ENCODE measurements at regions not wholly inside any gene's neighbourhood (a gene's known extent, or its start where the extent isn't known, plus 50 kb on each side); places are given as distances from the start of the nearest gene placed in this dataset.

DNA sequence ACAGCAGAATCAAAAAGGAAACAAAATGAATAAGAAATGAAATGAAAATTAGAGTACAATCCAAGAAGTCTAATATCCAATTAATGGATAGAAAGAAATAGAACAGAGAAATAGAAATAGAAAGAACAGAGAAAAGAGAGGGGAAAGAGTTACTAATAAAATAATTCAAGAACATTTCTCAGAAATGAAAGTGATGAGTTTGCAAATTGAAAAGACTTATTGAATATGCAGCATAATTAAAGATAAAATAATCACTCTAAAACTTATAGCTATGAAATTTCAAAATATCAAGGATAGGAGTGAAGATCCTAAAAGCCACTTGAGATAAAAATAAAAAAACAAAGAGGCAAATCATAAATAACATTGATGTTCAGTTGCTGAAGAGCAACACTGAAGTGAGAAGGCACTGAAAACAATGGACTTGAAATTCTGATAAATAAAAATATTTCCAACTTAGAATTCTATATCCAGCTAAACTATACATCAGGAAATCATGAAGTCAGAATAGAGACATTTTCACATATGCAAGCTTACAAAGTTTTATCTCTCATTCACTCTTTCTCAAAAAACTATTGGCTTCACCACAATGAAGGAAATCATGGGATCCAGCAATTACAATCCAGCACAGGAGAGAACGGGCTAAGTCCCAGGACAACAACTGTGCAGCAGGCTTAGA, 155.9 kb upstream of the SPATS2L start:
- H2AK5ac ChIP-seq (ENCODE audit: low read length) = no peak overlapping the region
- H3K4me3 ChIP-seq (ENCODE audit: low read length) = no peak overlapping the region
- H3K4me1 ChIP-seq (ENCODE audit: control insufficient read depth, low read depth, low read length) = no peaks in the 10 kb centered on the region
- no peak overlapping the region for H2BK120ac ChIP-seq (ENCODE audit: low read depth, low read length)
- no peak overlapping the region for H3K23ac ChIP-seq (ENCODE audit: low read length)
- H3K79me2 ChIP-seq (ENCODE audit: control insufficient read depth, insufficient read depth, low read length) = no peaks in the 10 kb centered on the region
- no peaks in the 10 kb centered on the region for H3K27me3 ChIP-seq (ENCODE audit: insufficient read depth, low read length, poor library complexity)
- H3K9ac ChIP-seq (ENCODE audit: low read length) = no peak overlapping the region
- no CpG with 5 or more reads among the region's 1 CpG for WGBS (ENCODE audit: extremely low coverage, insufficient coverage, low lambda C conversion rate)
- H3K4ac ChIP-seq (ENCODE audit: low read depth, low read length) = no peak overlapping the region
- no peaks in the 10 kb centered on the region for H3K79me1 ChIP-seq (ENCODE audit: low read length)
- H3K27ac ChIP-seq (ENCODE audit: low read depth, low read length) = no peak overlapping the region
- H4K5ac ChIP-seq (ENCODE audit: low read length) = no peak overlapping the region
- DNase-seq = no peak
- no peaks in the 10 kb centered on the region for H3K36me3 ChIP-seq (ENCODE audit: control insufficient read depth, insufficient read depth, low read length)
- no peak overlapping the region for H4K8ac ChIP-seq (ENCODE audit: low read depth, low read length)
- no peak overlapping the region for H3K4me2 ChIP-seq (ENCODE audit: low read length)
- H3K56ac ChIP-seq (ENCODE audit: low read length) = no peak overlapping the region
- H3K18ac ChIP-seq (ENCODE audit: low read length) = no peak overlapping the region
- H2BK15ac ChIP-seq (replicated peaks; ENCODE audit: low read depth) = no peak overlapping the region
- no peak overlapping the region for H2BK5ac ChIP-seq (ENCODE audit: low read length)

DNA sequence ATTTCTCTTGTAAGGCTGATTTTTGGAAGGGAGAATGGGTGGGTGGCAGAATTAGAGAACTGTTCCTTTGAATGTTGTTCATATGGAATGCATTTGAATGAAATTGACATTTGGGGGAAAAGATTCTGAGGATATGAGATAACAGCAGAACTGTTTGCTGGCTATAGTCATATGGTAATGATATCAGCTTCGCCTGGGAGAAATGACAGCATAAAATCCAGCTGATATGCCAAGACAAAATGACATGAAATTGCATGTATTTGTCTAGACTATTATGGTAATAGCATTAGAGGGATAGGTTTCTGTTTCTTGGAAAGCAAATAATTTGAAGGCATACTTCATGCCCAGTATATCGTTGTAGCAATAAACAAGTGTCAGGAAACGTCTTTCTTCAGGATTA, 150.8 kb upstream of the SPATS2L start:
- Histone ChIP-seq H3K79me1 (ENCODE audit: low read length) (no peaks in the 10 kb centered on the region), H3K36me3 (ENCODE audit: control insufficient read depth, insufficient read depth, low read length) (no peaks in the 10 kb centered on the region), H3K27ac (ENCODE audit: low read depth, low read length) (no peak overlapping the region), H2BK5ac (ENCODE audit: low read length) (no peak overlapping the region), H3K79me2 (ENCODE audit: control insufficient read depth, insufficient read depth, low read length) (no peaks in the 10 kb centered on the region), H2BK15ac (replicated peaks; ENCODE audit: low read depth) (peak overlapping the region; percentile 93), H3K18ac (ENCODE audit: low read length) (no peak overlapping the region), H3K4me1 (ENCODE audit: control insufficient read depth, low read depth, low read length) (peaks cover 10% of the 10 kb centered on the region), H3K27me3 (ENCODE audit: insufficient read depth, low read length, poor library complexity) (no peaks in the 10 kb centered on the region), H2BK120ac (ENCODE audit: low read depth, low read length) (no peak overlapping the region), H3K9ac (ENCODE audit: low read length) (no peak overlapping the region), H2AK5ac (ENCODE audit: low read length) (no peak overlapping the region), H3K56ac (ENCODE audit: low read length) (no peak overlapping the region), H3K4ac (ENCODE audit: low read depth, low read length) (no peak overlapping the region), H3K4me3 (ENCODE audit: low read length) (no peak overlapping the region), H4K5ac (ENCODE audit: low read length) (no peak overlapping the region), H3K4me2 (ENCODE audit: low read length) (no peak overlapping the region), H3K23ac (ENCODE audit: low read length) (no peak overlapping the region), H4K8ac (ENCODE audit: low read depth, low read length) (no peak overlapping the region)
- WGBS (ENCODE audit: extremely low coverage, insufficient coverage, low lambda C conversion rate) = no CpG with 5 or more reads among the region's 3 CpGs
- no peak for DNase-seq

DNA sequence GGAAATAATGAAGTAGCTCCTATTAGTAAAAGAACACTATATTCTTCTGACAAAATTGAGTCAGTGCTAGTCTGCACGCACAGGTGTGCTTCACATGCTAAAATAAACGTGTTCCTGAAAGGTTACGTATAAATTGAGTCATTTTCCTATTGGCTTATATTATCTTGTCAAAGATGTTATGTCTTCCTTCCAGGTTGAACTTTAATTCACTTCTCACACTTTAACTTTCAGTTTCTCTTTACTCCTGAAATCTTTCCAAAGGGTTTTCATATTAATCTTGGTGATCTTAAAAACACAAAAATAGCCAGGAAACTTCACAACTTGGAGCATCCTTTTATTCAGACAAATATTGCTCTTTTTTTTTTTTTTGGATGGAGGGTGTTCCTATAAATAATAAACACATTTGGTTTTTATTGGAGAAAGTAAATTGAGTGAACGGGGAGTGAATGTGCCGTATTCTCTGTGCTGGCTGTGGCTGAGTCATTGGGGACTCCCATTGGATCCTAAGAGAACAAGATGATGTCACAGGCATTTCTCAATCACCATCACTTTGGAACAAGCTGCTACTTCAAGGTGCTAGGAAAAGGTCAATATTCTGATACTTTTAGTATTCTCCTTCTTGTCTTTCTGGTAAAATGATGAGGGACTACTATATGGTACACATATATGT, 150.2 kb upstream of the SPATS2L start:
- H3K56ac ChIP-seq (ENCODE audit: low read length) = no peak overlapping the region
- no peak overlapping the region for H3K23ac ChIP-seq (ENCODE audit: low read length)
- H3K4me2 ChIP-seq (ENCODE audit: low read length) = no peak overlapping the region
- H4K8ac ChIP-seq (ENCODE audit: low read depth, low read length) = no peak overlapping the region
- H3K27ac ChIP-seq (ENCODE audit: low read depth, low read length) = no peak overlapping the region
- no peak overlapping the region for H3K4me3 ChIP-seq (ENCODE audit: low read length)
- peak; percentile 71 for DNase-seq
- no peak overlapping the region for H2BK15ac ChIP-seq (replicated peaks; ENCODE audit: low read depth)
- H3K18ac ChIP-seq (ENCODE audit: low read length) = no peak overlapping the region
- no peaks in the 10 kb centered on the region for H3K79me1 ChIP-seq (ENCODE audit: low read length)
- no peak overlapping the region for H2AK5ac ChIP-seq (ENCODE audit: low read length)
- no peaks in the 10 kb centered on the region for H3K79me2 ChIP-seq (ENCODE audit: control insufficient read depth, insufficient read depth, low read length)
- peaks cover 10% of the 10 kb centered on the region for H3K4me1 ChIP-seq (ENCODE audit: control insufficient read depth, low read depth, low read length)
- no peaks in the 10 kb centered on the region for H3K27me3 ChIP-seq (ENCODE audit: insufficient read depth, low read length, poor library complexity)
- H3K9ac ChIP-seq (ENCODE audit: low read length) = no peak overlapping the region
- WGBS (ENCODE audit: extremely low coverage, insufficient coverage, low lambda C conversion rate) = no CpG with 5 or more reads among the region's 5 CpGs
- no peak overlapping the region for H2BK120ac ChIP-seq (ENCODE audit: low read depth, low read length)
- no peaks in the 10 kb centered on the region for H3K36me3 ChIP-seq (ENCODE audit: control insufficient read depth, insufficient read depth, low read length)
- no peak overlapping the region for H4K5ac ChIP-seq (ENCODE audit: low read length)
- no peak overlapping the region for H2BK5ac ChIP-seq (ENCODE audit: low read length)
- no peak overlapping the region for H3K4ac ChIP-seq (ENCODE audit: low read depth, low read length)

DNA sequence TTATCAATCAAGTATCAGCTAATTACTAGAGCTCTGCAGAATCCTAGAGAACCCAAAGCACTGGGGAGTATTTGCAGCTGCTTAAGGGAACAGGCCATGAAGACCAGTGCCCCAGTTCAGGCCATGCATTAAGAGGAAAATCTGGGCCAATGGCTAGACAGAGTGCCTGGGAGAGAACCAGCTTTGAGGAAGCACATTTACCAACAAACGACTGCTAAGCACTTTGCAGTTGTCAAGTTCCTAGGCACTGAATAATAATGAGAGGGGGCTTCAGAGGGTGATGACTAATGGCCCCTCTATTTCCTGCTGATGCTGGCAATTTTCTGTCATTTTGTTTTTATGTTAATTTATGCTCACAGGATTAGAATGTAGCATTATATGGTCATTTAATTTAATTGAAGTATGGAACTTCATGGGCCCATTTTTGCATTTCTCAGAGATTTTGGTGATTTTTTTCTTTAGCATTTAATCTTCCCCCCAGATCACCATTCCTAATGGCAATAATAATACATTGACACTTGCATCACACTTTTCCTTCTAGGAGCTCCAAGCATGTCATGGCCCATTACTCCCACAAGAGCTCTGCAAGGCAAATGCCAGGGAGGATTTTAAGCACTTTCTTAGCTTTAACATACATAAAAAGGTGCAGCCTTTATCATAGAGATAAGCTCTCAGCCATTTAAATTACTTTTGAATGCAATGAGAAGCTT, 147.7 kb upstream of the SPATS2L start:
- Histone ChIP-seq H2BK5ac (ENCODE audit: low read length) (peak overlapping the region; percentile 86), H4K8ac (ENCODE audit: low read depth, low read length) (no peak overlapping the region), H2BK120ac (ENCODE audit: low read depth, low read length) (no peak overlapping the region), H3K4me2 (ENCODE audit: low read length) (no peak overlapping the region), H2BK15ac (replicated peaks; ENCODE audit: low read depth) (no peak overlapping the region), H3K23ac (ENCODE audit: low read length) (peak overlapping the region; percentile 18), H3K18ac (ENCODE audit: low read length) (peak overlapping the region; percentile 78), H3K79me2 (ENCODE audit: control insufficient read depth, insufficient read depth, low read length) (no peaks in the 10 kb centered on the region), H4K5ac (ENCODE audit: low read length) (no peak overlapping the region), H3K4me3 (ENCODE audit: low read length) (no peak overlapping the region), H3K79me1 (ENCODE audit: low read length) (no peaks in the 10 kb centered on the region), H3K36me3 (ENCODE audit: control insufficient read depth, insufficient read depth, low read length) (no peaks in the 10 kb centered on the region), H3K27me3 (ENCODE audit: insufficient read depth, low read length, poor library complexity) (no peaks in the 10 kb centered on the region), H3K4ac (ENCODE audit: low read depth, low read length) (peak overlapping the region; percentile 79), H3K9ac (ENCODE audit: low read length) (peak overlapping the region; percentile 31), H3K56ac (ENCODE audit: low read length) (peak overlapping the region; percentile 80), H3K4me1 (ENCODE audit: control insufficient read depth, low read depth, low read length) (peaks cover 10% of the 10 kb centered on the region), H2AK5ac (ENCODE audit: low read length) (no peak overlapping the region), H3K27ac (ENCODE audit: low read depth, low read length) (peak overlapping the region; percentile 90)
- WGBS (ENCODE audit: extremely low coverage, insufficient coverage, low lambda C conversion rate) = no CpG with 5 or more reads among the region's 1 CpG
- peak; percentile 90 for DNase-seq

DNA sequence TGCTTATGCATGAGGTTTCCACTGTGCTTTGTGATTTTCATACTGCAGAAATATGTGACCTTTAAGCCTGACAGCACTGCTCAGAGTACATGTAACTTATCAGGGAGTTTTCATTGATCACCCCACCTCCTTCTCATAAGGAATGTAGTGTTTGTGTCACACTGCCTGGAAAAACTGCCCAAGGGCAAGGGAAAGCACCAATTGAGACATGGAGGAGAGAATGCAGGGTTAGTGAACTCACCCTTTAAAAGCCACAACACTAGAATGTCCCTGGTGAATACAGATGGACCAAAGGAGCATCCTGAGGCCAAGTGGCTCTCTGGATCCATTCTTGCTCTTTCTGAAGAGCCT, 147.2 kb upstream of the SPATS2L start:
- Histone ChIP-seq H3K4me2 (ENCODE audit: low read length) (no peak overlapping the region), H3K56ac (ENCODE audit: low read length) (peak overlapping the region; percentile 80), H3K9ac (ENCODE audit: low read length) (peak overlapping the region; percentile 31), H3K79me2 (ENCODE audit: control insufficient read depth, insufficient read depth, low read length) (no peaks in the 10 kb centered on the region), H3K18ac (ENCODE audit: low read length) (peak overlapping the region; percentile 78), H2BK5ac (ENCODE audit: low read length) (peak overlapping the region; percentile 86), H3K27ac (ENCODE audit: low read depth, low read length) (peak overlapping the region; percentile 90), H2AK5ac (ENCODE audit: low read length) (peak overlapping the region; percentile 43), H3K23ac (ENCODE audit: low read length) (peak overlapping the region; percentile 18), H2BK15ac (replicated peaks; ENCODE audit: low read depth) (no peak overlapping the region), H3K4ac (ENCODE audit: low read depth, low read length) (no peak overlapping the region), H3K27me3 (ENCODE audit: insufficient read depth, low read length, poor library complexity) (no peaks in the 10 kb centered on the region), H2BK120ac (ENCODE audit: low read depth, low read length) (peak overlapping the region; percentile 3), H4K5ac (ENCODE audit: low read length) (no peak overlapping the region), H3K4me1 (ENCODE audit: control insufficient read depth, low read depth, low read length) (peaks cover 10% of the 10 kb centered on the region), H4K8ac (ENCODE audit: low read depth, low read length) (no peak overlapping the region), H3K36me3 (ENCODE audit: control insufficient read depth, insufficient read depth, low read length) (no peaks in the 10 kb centered on the region), H3K79me1 (ENCODE audit: low read length) (no peaks in the 10 kb centered on the region), H3K4me3 (ENCODE audit: low read length) (no peak overlapping the region)
- peak; percentile 92 for DNase-seq

Measured in mesendoderm (in vitro differentiated cells).